ENCODE measurements at regions not wholly inside any gene's neighbourhood (a gene's known extent, or its start where the extent isn't known, plus 50 kb on each side); places are given as distances from the start of the nearest gene placed in this dataset.

DNA sequence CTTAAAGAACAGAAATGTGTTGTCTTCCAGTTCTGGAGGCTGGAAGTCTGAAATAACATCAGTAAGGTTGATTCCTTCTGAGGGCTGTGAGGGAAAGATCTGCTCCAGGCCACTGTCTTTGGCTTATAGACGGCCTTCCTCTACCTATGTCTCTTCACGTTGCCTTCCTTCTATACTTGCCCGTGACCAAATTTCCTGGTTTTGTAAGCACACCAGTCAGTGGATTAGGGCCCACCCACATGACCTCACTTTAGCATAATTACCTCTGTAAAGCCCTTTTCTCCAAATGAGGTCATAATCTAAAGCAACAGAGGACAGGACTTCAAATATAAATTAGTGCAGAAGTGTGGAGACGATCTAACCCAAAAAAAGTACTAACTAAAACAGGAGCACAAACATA lies 231.6 kb downstream of the NRIP1 start:
- TF ChIP-seq, protein P1, sequence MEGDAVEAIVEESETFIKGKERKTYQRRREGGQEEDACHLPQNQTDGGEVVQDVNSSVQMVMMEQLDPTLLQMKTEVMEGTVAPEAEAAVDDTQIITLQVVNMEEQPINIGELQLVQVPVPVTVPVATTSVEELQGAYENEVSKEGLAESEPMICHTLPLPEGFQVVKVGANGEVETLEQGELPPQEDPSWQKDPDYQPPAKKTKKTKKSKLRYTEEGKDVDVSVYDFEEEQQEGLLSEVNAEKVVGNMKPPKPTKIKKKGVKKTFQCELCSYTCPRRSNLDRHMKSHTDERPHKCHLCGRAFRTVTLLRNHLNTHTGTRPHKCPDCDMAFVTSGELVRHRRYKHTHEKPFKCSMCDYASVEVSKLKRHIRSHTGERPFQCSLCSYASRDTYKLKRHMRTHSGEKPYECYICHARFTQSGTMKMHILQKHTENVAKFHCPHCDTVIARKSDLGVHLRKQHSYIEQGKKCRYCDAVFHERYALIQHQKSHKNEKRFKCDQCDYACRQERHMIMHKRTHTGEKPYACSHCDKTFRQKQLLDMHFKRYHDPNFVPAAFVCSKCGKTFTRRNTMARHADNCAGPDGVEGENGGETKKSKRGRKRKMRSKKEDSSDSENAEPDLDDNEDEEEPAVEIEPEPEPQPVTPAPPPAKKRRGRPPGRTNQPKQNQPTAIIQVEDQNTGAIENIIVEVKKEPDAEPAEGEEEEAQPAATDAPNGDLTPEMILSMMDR (conservative IDR thresholded peaks at IDR 0.05): no peak

More for the DNA sequence above, 231.6 kb downstream of the NRIP1 start:
- no peak overlapping the region for H2BK12ac ChIP-seq (ENCODE audit: insufficient read length, low read depth, low read length)
- H3K9ac ChIP-seq (ENCODE audit: extremely low read depth, insufficient read length, low read length): no peak overlapping the region
- H4K8ac ChIP-seq (replicated peaks; ENCODE audit: insufficient read length, low read depth, low read length): no peak overlapping the region
- H3T11ph ChIP-seq (ENCODE audit: low read length): no peak overlapping the region
- no peak overlapping the region for H2BK120ac ChIP-seq (ENCODE audit: low read depth, low read length, poor library complexity, severe bottlenecking)
- H3K79me1 ChIP-seq (ENCODE audit: insufficient read depth, low read depth, low read length, poor library complexity, severe bottlenecking): no peaks in the 10 kb centered on the region
- H3K4me2 ChIP-seq (ENCODE audit: insufficient read depth, insufficient read length, low read length): no peak overlapping the region
- no peak overlapping the region for H3K56ac ChIP-seq (ENCODE audit: insufficient read length, low read depth, low read length)
- no peaks in the 10 kb centered on the region for H4K20me1 ChIP-seq (ENCODE audit: control insufficient read depth, insufficient read depth, insufficient read length)
- Mint-ChIP-seq H3K36me3 (ENCODE audit: insufficient read depth in 1 of 3, low read depth in 3 of 3) (no peaks in the 10 kb centered on the region; a peak in 1 of 7 replicates), H3K27me3 (ENCODE audit: low read depth) (no peaks in the 10 kb centered on the region), H3K9me3 (no peaks in the 10 kb centered on the region; a peak in 1 of 5 replicates), H3K4me3 (no peak overlapping the region), H3K27ac (no peak overlapping the region), H3K4me1 (no peaks in the 10 kb centered on the region)
- H2BK15ac ChIP-seq (ENCODE audit: low read depth, low read length): no peak overlapping the region
- H3K14ac ChIP-seq (ENCODE audit: insufficient read depth, low read length): no peak overlapping the region
- no peak overlapping the region for H2BK5ac ChIP-seq (ENCODE audit: insufficient read length, low read length)
- no peaks in the 10 kb centered on the region for H3K79me2 ChIP-seq (ENCODE audit: insufficient read depth, low read length)
- no peaks in the 10 kb centered on the region for H3K23me2 ChIP-seq (ENCODE audit: insufficient read length, low read depth, low read length, poor library complexity, severe bottlenecking)
- no peaks in the 10 kb centered on the region for H3K4me1 ChIP-seq (ENCODE audit: insufficient read depth, low read length)
- H3K27ac ChIP-seq (ENCODE audit: insufficient read length, low read depth, low read length): no peak overlapping the region
- H2AFZ ChIP-seq (ENCODE audit: low read length): no peak overlapping the region
- no peak for DNase-seq
- H2AK5ac ChIP-seq (ENCODE audit: insufficient read length, low read length): no peak overlapping the region
- no peak overlapping the region for H4K5ac ChIP-seq (ENCODE audit: insufficient read length, low read depth, low read length)
- no peak overlapping the region for H2BK20ac ChIP-seq (ENCODE audit: low read depth, low read length, poor library complexity, severe bottlenecking)
- no peaks in the 10 kb centered on the region for H3K9me3 ChIP-seq (ENCODE audit: control insufficient read depth, low read depth, low read length)
- no peak overlapping the region for H3K4ac ChIP-seq (ENCODE audit: low read depth, low read length)
- no peak overlapping the region for H3K23ac ChIP-seq (ENCODE audit: insufficient read length, low read depth, low read length)
- H3K27me3 ChIP-seq (ENCODE audit: insufficient read depth, low read length): no peaks in the 10 kb centered on the region
- H4K91ac ChIP-seq (ENCODE audit: insufficient read length, low read depth, low read length): no peak overlapping the region
- H3K18ac ChIP-seq (ENCODE audit: insufficient read length, low read depth, low read length): no peak overlapping the region
- no CpG with 5 or more reads among the region's 4 CpGs for WGBS (ENCODE audit: extremely low coverage, insufficient read length, low lambda C conversion rate)

Data from H9 (cell line).